ENCODE measurements at regions not wholly inside any gene's neighbourhood (a gene's known extent, or its start where the extent isn't known, plus 50 kb on each side); places are given as distances from the start of the nearest gene placed in this dataset.
A peak's percentile ranks its signal among the peaks of the same experiment; 100 is the strongest.
"Not testable (repeated sequence)": the region's sequence is repeated elsewhere in the genome, so short reads cannot be mapped to it uniquely, and the experiment has no call there.

DNA sequence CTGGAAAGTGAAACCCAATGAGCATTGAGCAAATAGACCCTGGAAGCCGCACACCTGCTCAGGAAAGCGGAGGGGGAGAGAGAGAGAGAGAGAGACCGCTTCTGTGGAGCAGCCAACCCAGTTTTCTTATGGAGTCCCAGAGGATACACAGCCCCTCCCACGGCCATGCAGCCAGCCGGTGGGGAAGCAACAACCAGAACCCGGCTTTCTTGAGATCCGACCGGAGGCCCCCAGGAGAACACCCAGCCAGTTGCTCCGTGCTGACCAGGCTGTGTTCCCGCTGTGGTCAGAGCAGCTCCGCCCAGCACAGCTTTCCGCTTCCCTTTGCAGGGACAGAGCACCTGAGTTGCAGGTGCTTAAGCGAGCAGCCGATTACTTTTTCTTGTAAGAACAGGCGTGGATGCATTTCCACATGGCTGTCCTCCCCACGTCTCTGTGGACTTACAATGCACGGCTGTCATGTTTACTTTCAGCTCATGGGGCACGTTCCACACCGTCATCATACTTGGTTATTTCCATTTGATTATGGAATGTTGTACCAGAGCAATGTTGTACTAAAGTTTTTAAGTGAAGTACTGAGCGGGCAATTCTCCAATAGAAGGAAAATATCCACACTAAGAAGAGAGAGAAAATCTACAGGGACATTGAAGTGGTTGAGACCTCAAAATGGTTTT, 381.9 kb downstream of the THBS2 start:
- DNase-seq, result no peak

DNA sequence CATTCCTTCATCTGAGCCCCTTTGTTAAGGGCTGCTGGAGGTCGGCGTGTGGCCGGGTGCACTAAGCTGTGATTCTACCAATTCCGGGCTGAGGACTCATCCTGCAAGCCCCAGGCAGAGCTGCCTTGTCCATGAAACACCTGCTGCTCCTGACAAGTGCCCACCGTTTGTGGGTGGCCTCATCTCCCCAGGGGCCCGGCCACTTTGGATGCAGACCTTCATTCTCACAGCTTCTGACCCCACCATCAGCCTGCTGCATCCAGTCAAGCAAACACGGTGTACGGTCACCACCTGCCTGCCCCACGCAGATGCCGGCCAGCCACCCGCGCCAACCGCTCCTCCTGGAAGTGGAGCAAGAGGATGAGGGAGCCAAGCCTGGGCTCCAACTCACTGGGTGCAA, 382.7 kb downstream of the THBS2 start:
- DNase-seq, result no peak

DNA sequence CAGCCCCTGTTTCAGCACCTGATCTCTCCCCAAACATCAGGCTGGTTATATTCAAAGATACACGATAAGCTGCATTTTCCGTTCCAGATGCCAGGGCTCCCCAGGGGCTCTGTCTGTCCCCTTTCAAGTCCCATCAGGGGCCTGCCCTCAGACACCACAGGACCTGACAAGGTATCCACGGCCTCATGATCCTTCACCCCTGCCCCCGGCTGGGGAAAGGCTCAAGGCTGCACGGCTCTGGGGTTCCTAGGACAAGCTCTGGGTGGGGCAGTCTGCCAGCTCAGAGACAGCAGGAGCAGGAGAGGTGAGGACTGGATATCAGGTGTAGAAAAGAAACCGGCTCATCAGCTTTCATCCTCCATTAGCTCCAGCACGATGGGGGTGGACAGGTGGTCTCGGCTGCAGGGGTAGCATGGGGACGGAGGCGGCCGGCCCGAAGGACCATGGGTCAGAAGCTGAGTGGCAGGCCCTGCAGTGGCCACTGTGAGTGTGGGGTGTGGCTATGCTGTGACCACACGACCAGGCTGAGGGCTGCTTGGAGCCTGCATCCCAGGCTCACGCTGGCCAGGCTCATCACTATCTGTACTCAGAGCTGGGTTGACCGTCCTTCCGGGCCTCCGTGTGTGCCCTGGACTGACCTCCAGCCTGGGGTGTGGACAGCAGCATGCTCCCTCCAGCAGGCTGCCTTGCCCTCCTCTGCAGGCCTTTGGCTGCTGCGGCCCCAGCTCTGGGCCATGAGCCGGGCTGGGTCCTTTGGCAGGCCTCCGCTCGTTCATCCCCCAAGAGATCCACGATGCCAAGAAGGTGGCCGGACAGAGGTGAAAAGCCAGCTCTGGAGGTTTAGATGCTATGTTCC, 386.2 kb downstream of the THBS2 start:
- no peak for DNase-seq

DNA sequence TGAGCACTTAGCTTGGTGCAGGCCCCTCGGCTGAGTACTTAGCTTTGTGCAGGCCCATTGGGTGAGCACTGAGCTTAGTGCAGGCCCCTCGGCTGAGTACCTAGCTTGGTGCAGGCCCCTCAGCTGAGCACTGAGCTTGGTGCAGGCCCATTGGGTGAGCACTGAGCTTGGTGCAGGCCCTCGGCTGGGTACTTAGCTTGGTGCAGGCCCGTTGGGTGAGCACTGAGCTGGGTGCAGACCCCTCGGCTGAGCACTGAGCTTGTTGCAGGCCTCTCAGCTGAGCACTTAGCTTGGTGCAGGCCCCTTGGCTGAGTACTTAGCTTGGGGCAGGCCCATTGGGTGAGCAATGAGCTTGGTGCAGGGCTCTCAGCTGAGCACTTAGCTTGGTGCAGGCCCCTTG, 387.1 kb downstream of the THBS2 start:
- no peak for DNase-seq

DNA sequence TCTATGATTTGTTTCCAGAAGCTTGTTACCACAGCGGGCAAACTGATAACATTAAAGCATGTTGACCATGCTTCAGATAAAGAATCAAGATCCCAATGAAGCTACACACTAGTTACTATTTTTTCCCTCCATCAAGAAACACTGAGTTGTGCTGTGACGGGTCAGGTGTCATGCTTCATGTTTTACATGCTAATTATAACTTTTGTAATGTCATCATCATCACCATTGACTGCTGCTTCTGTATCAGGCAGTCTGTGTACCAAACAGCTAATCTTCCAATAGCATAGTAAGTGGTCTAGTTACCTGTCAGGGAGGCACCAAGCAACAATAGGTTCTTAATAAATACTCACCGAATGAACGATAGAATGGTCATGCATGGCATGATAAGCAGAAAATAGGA, 388.1 kb downstream of the THBS2 start:
- no peak for DNase-seq

DNA sequence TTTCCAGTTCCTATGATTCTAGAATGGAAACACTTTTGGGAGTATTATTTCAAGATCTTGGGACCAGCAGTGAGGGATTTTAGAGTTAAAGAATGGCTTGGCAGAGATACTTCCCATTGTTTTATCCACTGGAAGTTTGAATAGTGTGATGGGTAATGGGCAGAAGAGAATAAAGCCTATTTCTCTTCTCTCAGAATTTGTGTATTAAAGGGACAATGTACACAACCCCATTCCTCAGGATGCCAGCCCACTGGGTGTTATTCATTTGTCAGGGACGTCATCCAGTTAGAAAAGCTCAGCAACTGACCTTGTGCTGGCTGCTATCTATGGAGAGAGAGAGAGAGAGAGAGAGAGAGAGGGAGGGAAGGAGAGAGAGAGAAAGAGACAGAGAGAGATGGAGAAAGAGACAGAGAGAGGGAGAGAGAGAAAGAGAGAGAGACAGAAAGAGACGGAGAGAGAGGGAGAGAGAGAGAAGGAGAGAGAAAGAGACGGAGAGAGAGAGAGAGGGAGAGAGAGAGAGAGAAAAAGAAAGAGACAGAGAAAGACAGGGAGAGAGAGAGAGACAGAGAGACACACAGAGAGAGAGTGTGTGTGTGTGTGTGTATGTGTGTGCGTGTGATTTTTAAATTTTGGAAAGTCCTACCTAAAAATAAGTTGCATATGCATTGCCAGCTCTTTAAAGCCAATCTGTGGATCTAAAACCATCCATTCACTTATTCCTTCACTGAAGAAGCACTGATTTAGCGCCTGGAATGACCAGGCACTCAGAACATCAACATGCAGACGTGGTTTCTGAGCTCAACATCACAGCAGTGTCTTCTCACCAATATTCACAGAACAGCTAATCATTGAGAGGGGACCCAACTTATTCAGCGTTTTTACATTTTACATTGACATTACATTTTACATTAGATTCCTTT, 388.8 kb downstream of the THBS2 start:
- no peak for DNase-seq

DNA sequence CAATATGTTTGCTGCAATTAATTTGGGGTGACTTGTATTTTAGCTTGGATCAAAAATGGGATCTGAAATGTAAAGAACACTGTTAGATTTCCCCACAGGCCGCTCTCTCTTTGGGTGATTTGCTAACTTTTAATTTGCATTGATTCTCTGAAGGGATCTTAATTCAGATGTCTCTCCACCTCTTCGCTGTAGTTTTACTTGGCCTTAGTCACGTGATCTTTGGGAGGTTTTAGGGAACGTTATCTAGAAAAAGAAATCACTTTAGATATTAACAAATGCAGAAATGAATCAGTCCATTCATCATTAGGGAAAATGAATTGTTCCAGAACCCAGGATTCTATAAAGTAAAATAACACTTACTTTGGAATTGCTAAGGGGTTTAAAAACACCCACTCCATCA, 390.2 kb downstream of the THBS2 start:
- no peak for DNase-seq

DNA sequence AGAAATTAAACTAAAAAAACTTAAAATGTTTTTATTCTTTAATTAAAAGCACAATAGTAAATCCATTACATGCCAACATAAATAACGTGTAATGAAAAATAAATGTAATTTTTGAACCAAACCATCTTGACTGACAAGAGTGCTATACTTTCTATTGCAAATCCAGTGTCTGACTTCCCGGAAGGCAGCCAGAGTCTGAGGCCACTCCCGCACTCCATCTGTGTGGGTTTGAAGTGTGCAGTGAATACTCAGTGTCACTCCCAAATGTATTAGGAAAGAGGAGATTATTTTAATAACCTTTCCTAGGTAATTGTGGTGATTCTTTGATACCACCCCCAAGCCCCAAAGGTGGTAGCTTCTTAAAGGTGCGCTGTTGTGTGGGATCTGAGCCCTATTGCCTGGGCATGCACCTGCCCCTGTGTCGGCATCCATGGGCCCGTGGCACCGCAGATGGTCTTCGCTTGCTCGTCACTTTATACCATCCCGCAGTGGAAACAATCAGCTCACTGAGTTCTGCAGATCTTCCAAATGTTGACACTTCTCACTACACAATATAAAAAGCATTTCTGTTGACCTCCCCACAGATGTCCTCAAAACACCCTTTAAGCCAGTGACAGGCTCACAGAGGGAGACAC, 391.2 kb downstream of the THBS2 start:
- DNase-seq, result no peak

DNA sequence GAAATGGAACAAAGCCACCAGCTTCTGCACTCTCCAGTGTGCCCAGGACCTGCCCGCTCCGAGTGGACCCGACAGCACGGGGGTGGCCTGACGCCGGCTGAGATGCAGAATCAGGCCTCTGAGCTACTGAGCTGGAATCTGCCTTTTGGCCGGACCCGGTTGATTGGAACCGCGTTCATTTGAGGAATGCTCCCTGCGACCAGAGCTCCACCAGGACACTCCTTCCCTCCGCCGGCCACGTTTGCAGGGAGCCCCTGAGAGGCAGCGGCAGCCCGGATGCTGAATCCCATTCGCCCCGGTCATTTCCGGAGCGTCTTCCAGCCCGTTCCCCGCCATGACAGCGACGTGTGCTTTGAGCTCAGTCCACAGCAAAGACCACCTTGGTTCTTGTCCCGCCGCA, 392.7 kb downstream of the THBS2 start:
- DNase-seq, result no peak

DNA sequence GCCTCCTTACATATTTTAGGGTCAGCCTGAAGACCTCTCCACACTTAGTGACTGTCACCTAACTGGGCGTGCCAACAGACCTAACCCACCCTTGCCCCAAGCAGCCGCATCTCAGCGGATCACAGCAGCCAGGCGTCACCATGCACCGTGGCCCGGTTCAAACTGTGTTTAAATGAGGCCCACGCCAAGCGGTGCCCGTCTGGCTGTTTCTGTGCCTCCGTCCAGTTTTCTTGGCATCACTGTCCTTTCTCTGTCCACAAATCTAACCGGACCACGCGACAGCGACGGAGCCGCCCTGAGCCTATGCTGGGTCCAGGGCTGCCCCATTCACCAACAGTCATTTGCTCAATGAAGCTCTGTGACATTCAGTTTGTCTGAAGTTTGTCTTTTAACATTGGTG, 393.3 kb downstream of the THBS2 start:
- DNase-seq, result no peak

DNA sequence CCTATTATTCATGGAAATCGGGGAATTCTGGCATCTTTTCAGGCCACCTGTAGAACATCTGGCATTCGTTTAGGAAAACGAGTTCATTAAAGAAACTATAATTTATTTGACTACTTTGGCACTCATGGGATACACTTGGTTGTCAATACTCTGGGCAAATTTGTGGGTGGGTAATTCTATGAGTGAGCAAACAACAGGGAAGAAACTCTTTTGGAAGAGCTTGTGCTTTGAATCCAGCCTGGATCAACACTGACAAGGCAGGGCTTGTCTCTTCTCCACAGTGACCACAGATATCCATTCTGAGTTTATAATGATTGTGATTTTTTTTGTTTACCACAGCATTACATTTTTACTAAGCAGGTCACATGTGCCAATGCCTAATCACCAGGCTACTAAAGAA, 394.7 kb downstream of the THBS2 start:
- no peak for DNase-seq

DNA sequence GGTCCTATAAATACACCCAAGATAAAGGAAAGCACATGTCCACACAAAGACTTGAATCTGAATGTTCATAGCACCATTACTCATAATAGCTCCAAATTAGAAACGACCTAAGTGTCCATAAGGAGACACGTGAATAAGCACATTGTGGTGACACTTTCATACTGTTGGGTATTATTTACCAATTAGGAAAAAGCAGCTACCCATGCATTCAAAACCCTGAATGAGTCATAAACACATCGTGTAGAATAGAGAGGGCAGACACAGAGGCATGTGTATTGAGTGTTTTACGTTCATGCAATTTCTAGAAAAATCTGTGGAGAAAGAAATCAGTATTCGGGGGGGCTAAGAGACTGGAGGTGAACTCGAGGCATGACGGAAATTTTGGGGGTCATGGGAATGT, 396.7 kb downstream of the THBS2 start:
- DNase-seq, result no peak

DNA sequence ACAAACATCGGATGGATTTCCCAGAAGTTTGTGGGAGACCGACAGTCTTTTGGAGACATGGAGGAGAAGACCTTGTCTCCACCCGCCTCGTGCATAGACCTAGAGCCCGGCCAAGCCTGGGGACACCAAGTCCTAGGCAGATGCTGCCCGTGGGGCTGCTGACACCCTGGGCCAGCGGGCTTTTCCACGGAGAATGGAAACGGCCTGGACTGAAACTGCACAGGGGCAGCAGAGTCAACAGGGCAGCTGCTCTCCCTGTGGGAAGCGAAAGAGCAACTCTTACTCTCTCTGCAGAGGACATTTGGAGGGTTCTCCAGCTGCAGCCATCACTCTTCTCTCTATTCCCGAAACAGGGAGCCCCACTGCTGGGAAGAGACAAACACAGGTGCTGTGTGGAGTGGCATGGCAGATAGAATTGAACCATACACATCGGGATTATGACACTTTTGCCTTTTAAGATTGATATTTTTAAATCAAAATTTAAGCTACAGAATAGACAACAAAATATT, 401.2 kb downstream of the THBS2 start:
- no peak for DNase-seq

DNA sequence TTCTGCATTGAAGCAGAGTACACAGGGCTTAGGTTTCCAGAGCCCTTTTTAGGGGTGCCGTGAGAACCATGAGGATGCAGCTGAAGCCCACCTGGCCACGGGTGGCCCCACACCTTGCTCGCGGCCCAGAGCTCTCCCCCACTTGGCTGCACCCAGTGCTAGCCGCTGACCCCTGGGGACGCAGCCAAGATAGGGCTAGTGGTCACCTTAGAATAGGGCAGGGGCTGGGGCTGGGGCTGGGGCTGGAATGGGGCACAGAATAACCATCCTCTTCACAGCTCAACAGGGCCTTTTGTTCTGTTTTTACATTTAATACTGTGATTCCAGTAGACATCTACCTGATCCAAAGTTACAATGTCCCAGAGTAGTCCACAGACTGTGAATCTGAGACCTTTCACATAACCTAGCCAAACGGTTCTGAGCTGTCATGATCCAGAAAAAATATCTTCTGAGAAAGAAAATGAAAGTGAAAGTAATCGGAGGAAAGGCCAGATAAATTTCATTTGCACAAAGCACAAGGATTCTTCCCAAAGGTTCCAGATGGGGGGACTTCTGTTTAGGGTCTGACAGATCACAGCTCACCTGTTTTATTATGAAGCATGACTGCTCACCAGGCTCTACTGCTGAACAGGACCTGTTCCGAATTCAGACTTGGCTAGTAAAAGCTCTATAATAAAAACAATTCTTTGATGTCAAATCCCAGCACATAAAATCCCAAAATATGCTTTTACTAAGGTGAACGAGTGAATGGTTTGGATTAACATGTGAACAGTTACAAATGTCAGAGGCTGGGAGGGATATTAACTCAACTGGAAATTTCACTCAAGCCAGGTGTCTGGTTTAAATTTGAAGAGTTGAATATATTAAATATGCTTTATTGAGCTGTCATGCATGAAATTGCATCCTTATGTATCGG, 401.9 kb downstream of the THBS2 start:
- DNase-seq, result peak; percentile 0

DNA sequence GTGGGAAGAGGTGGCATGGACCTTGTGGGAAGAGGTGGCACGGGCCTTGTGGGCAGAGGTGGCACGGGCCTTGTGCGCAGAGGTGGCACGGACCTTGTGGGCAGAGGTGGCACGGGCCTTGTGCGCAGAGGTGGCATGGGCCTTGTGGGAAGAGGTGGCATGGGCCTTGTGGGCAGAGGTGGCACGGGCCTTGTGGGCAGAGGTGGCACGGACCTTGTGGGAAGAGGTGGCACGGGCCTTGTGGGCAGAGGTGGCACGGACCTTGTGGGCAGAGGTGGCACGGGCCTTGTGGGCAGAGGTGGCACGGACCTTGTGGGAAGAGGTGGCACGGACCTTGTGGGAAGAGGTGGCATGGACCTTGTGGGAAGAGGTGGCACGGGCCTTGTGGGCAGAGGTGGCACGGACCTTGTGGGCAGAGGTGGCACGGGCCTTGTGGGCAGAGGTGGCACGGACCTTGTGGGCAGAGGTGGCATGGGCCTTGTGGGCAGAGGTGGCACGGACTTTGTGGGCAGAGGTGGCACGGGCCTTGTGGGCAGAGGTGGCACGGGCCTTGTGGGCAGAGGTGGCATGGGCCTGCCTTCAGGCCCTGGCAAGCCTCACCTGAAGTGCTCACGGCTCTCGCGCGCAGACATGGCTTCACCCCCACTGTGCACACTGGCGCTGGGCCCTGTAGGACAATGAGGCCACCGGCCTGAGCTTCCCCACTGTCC, 403.5 kb downstream of the THBS2 start:
- not testable (repeated sequence) for DNase-seq

DNA sequence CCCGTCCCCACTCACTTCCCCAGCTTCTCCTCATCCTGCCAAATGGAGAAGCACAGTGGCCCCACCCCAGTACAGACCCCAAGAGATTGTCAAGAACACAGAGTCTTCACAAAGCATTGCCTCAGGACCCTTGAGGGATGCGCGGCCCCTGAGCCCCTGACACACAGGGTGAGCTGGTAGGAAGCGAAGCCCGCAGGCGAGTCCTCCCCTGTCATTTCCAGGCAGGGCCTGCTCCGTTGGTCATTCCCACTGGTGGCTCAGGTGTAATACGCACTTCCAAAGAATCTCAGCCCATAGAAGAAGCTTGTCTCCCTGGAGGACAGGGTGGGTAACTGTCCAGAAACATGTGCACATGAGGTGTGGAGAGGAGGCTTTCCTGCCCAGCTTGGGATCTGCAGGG, 404.2 kb downstream of the THBS2 start:
- DNase-seq, result no peak

DNA sequence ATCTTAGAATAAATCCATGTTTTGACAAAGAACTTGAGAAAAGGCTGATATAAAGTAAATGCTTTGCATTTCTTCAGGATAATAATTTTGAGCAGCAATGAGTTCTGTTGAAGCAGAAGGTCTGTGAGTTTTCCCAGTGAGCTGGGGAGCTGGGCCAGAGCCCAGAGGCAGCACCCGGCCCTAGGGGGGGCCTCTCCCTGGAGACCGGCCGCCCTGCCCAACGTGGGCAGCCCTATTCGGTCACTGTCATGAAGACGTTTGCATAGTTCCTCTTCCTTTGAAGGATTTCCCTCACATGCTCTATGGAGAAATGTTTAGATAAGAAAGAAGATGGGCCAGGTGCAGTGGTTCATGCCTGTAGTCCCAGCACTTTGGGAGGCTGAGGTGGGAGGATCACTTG, 404.8 kb downstream of the THBS2 start:
- no peak for DNase-seq

DNA sequence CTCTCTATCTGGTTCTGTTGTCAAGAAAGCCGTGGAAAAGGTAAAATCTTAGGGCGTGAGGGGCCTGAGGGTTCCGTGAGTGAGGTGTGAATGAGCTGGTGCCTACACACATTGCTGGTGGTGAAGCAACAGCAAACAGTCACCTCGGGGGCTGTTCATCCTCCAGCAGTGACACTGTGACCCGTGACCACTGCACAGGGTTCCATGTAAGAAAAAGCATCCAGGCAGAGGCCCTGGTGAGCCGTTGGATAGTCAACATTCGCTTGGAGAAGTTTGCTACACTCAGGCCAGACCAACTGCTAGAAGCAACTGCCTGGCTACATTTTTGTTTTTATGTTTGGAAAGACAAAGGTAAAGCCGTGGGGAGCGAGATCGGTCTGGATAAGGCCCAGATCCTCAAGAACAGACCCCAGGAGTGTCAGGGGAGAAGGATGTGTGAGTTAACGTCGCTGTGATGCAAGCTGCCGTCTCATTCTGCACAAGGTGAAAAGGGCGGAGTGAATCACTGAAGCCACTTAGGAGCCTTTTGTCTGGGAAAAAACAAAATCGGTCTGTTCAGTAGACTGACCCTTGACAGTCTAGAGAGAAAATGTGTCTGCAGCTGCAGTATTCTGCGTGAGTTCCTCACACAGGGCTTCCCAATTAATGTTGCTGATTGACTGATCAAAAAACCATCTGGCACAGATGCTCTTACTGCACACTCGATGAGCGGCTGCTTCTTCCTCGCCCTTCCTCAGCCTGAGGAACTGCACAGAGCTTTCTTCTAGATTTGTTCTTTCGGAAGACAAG, 404.0 kb downstream of the SMOC2 start:
- no peak for DNase-seq

DNA sequence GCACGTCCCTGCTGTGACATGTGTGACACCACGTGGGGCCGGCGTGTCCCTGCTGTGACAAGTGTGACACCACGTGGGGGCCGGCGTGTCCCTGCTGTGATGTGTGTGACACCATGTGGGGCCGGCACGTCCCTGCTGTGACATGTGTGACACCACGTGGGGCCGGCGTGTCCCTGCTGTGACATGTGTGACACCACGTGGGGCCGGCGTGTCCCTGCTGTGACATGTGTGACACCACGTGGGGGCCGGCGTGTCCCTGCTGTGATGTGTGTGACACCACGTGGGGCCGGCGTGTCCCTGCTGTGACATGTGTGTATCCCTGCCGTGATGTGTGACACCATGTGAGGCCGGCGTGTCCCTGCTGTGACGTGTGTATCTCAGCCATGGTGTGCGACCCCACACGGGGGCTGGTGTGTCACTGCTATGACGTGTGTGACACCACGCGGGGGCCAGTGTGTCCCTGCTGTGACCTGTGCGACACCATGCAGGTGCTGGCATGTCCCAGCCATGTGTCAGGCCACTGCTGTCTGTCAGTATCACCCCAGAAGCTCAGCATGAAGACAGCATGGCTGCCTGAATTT, 401.7 kb downstream of the SMOC2 start:
- DNase-seq, result not testable (repeated sequence)
